Caco-2 (cell line): ENCODE measurements at regions not wholly inside any gene's neighbourhood (a gene's known extent, or its start where the extent isn't known, plus 50 kb on each side); places are given as distances from the start of the nearest gene placed in this dataset.

Experiments
- BruUV-seq: library from RNA; stranded (reverse); fragments of 400-500 nt; replicated peaks from 2 replicates; lab custom pipeline; 2021; lab: Mats Ljungman, UMichigan
- CTCF ChIA-PET: fragments of 300-600 bp; sonication (Branson Sonifier 250); formaldehyde crosslinking; loops from one replicate; lab custom pipeline; 2022; ENCODE audit warnings: antibody characterized with exemption; lab: Charles Lee
- POLR2A ChIA-PET: fragments of 300-600 bp; sonication (Branson Sonifier 250); formaldehyde crosslinking; loops from one replicate; lab custom pipeline; 2022; ENCODE audit warnings: antibody characterized with exemption; lab: Charles Lee
- DNase-seq, 2 experiments: peaks; one replicate each; pipeline versions ENCODE4 v3.0.0 to v3.0.0-alpha.2; 2020 to 2022
- H3K27me3 ChIP-seq: replicated peaks from 2 replicates; pipeline ENCODE4 v1.6.0; 2011; ENCODE audit warnings: low read length; ENCODE audit not compliant: control insufficient read depth, insufficient read depth
- H3K36me3 ChIP-seq: 2 replicates; pipeline ENCODE4 v1.5.1; 2011; ENCODE audit warnings: low read length; ENCODE audit not compliant: control insufficient read depth, insufficient read depth
- H3K4me1 ChIP-seq: fragments of 250-450 bp; sonication (Bioruptor Pico); 2 replicates; pipeline ENCODE4 v1.5.1; 2020; ENCODE audit warnings: mild to moderate bottlenecking
- H3K4me3 ChIP-seq: 2 replicates; pipeline ENCODE4 v1.5.1; 2011; ENCODE audit warnings: low read depth, mild to moderate bottlenecking, control low read depth, low read length
- H3K9me3 ChIP-seq: fragments of 250-450 bp; sonication (Bioruptor Pico); 2 replicates; pipeline ENCODE4 v1.5.1; 2020; ENCODE audit warnings: mild to moderate bottlenecking, moderate library complexity
- H3K27ac Mint-ChIP-seq: one replicate; pipeline ENCODE4 v1.8.0; 2022; ENCODE audit warnings: mixed read lengths; ENCODE audit not compliant: unreplicated experiment
- H3K27me3 Mint-ChIP-seq: one replicate; pipeline ENCODE4 v1.8.0; 2022; ENCODE audit warnings: mixed read lengths; ENCODE audit not compliant: insufficient read depth, unreplicated experiment
- H3K36me3 Mint-ChIP-seq: one replicate; pipeline ENCODE4 v1.8.0; 2022; ENCODE audit warnings: mild to moderate bottlenecking, mixed read lengths; ENCODE audit not compliant: insufficient read depth, unreplicated experiment
- H3K4me1 Mint-ChIP-seq: one replicate; pipeline ENCODE4 v1.8.0; 2022; ENCODE audit warnings: low read depth, mixed read lengths; ENCODE audit not compliant: unreplicated experiment
- H3K4me3 Mint-ChIP-seq: one replicate; pipeline ENCODE4 v1.8.0; 2022; ENCODE audit warnings: mild to moderate bottlenecking, moderate library complexity, mixed read lengths; ENCODE audit not compliant: unreplicated experiment
- H3K9me3 Mint-ChIP-seq: one replicate; pipeline ENCODE4 v1.8.0; 2022; ENCODE audit warnings: mixed read lengths; ENCODE audit not compliant: unreplicated experiment
- CTCF ChIP-seq, 2 experiments: fragments of 200-600 bp in 1 of 2; IDR thresholded peaks; 1 replicate in 1 of 2; 2 replicates in 1 of 2; pipeline versions ENCODE4 v1.5.1 to v1.8.0; 2011 to 2022; ENCODE audit warnings: antibody characterized with exemption in 1 of 2, control low read depth in 1 of 2, inconsistent platforms in 1 of 2, low read depth in 1 of 2, low read length in 1 of 2, mild to moderate bottlenecking in 1 of 2, moderate library complexity in 1 of 2; ENCODE audit not compliant: insufficient read depth in 1 of 2, severe bottlenecking in 1 of 2, unreplicated experiment in 1 of 2
- intact Hi-C: fragments of 100-400 bp; cut with micrococcal nuclease; formaldehyde crosslinking; loops from one replicate; pipeline ENCODE4 v1.10.0; 2022; ENCODE audit not compliant: unreplicated experiment

DNA sequence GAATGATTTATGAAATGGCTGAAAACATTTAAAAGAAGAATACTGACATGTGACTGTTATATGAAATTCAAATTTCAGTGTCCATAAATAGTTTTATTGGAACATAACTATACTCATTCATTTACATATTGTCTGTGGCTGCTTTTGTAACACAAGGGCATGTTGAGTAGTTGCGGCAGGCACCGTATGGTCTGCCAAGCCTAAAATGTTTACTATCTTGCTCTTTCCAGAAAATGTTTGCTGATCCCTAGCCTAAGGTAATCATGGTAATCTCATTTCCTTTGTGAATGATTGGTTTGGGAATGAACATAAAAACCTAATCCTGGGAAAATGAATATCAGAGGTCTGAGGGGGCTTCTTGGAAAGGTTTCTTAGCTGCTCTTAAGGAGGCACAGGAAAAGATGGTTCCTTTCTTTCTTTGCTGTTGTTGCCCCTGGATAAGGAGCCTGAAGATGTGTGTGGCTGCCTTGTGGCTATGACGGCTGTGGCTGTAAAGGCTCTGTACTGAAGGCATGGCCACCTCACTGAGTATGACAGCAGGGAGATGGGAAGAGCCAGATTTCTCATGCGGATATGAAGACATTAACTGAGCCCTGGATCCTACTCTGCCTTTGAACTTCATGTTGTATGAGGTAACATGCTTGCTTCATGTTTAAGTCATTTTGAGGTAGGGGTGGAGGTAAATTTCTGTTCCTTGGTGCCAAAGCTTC, 419.4 kb upstream of the CLINT1 start:
- CTCF ChIA-PET, result no interaction called here

GRCh38 chr5:158277276-158277675, 418.3 kb upstream of the CLINT1 start:
- H3K27me3 ChIP-seq, result no peaks in the 10 kb centered on the region
- no peak overlapping the region for H3K4me3 Mint-ChIP-seq
- ChIA-PET CTCF (interaction anchor here (0.5 kb wide), 1 partner anchor 418 kb away, joined by 4 read pairs; the partner anchor contains the start of gene CLINT1), POLR2A (no interaction called here)
- no peaks in the 10 kb centered on the region for H3K4me1 ChIP-seq
- H3K27ac Mint-ChIP-seq, result no peak overlapping the region
- H3K4me1 Mint-ChIP-seq, result no peaks in the 10 kb centered on the region
- H3K36me3 Mint-ChIP-seq, result no peaks in the 10 kb centered on the region
- peaks cover 19% of the 10 kb centered on the region for H3K27me3 Mint-ChIP-seq
- intact Hi-C loops, result no loop called here
- no peak for DNase-seq
- no peaks in the 10 kb centered on the region for H3K9me3 Mint-ChIP-seq
- BruUV-seq, result no TSS peak
- 0 out of 2 replicates have a peak, but pooled peaks cover 3% of the 10 kb centered on the region for H3K9me3 ChIP-seq
- H3K4me3 ChIP-seq, result no peak overlapping the region
- TF ChIP-seq CTCF (IDR thresholded peaks at IDR 0.05; ENCODE audit: insufficient read depth in 1 of 2, low read depth in 1 of 2, low read length in 1 of 2, severe bottlenecking in 1 of 2, unreplicated experiment in 1 of 2), result no peak
- no peaks in the 10 kb centered on the region for H3K36me3 ChIP-seq

More for the DNA sequence above, 419.4 kb upstream of the CLINT1 start:
- TF ChIP-seq CTCF (IDR thresholded peaks at IDR 0.05; ENCODE audit: insufficient read depth in 1 of 2, low read depth in 1 of 2, low read length in 1 of 2, severe bottlenecking in 1 of 2, unreplicated experiment in 1 of 2), result no peak
- no peaks in the 10 kb centered on the region for H3K36me3 ChIP-seq
- 0 out of 2 replicates have a peak, but pooled peaks cover 3% of the 10 kb centered on the region for H3K9me3 ChIP-seq
- no peak overlapping the region for H3K27ac Mint-ChIP-seq
- no TSS peak for BruUV-seq
- no peaks in the 10 kb centered on the region for H3K4me1 ChIP-seq
- H3K4me3 Mint-ChIP-seq, result no peak overlapping the region
- POLR2A ChIA-PET, result no interaction called here
- H3K4me1 Mint-ChIP-seq, result no peaks in the 10 kb centered on the region
- no peaks in the 10 kb centered on the region for H3K36me3 Mint-ChIP-seq
- DNase-seq, result no peak
- H3K27me3 ChIP-seq, result no peaks in the 10 kb centered on the region
- intact Hi-C loops, result no loop called here
- no peaks in the 10 kb centered on the region for H3K9me3 Mint-ChIP-seq
- H3K27me3 Mint-ChIP-seq, result peaks cover 23% of the 10 kb centered on the region
- H3K4me3 ChIP-seq, result no peak overlapping the region

GRCh38 chr5:158276692-158277091, 417.7 kb upstream of the CLINT1 start:
- intact Hi-C loops, result no loop called here
- no peaks in the 10 kb centered on the region for H3K36me3 ChIP-seq
- BruUV-seq, result no TSS peak

More at GRCh38 chr5:158276692-158277091, 417.7 kb upstream of the CLINT1 start:
- Mint-ChIP-seq H3K36me3 (no peaks in the 10 kb centered on the region), H3K4me1 (no peaks in the 10 kb centered on the region), H3K4me3 (no peak overlapping the region), H3K9me3 (no peaks in the 10 kb centered on the region), H3K27me3 (peaks cover 19% of the 10 kb centered on the region), H3K27ac (no peak overlapping the region)
- Histone ChIP-seq H3K9me3 (0 out of 2 replicates have a peak, but pooled peaks cover 3% of the 10 kb centered on the region), H3K27me3 (no peaks in the 10 kb centered on the region), H3K4me3 (no peak overlapping the region), H3K4me1 (no peaks in the 10 kb centered on the region)
- POLR2A ChIA-PET, result no interaction called here
- no peak for TF ChIP-seq CTCF (IDR thresholded peaks at IDR 0.05; ENCODE audit: insufficient read depth in 1 of 2, low read depth in 1 of 2, low read length in 1 of 2, severe bottlenecking in 1 of 2, unreplicated experiment in 1 of 2)
- DNase-seq, result no peak
- CTCF ChIA-PET, result no interaction called here
